HG03025 (cell line): ENCODE measurements at regions not wholly inside any gene's neighbourhood (a gene's known extent, or its start where the extent isn't known, plus 50 kb on each side); places are given as distances from the start of the nearest gene placed in this dataset.

Experiments
- ATAC-seq: cut with Tn5 transposase; IDR thresholded peaks from one replicate; pipeline ENCODE4 v1.9.1; 2021; ENCODE audit warnings: mild to moderate bottlenecking, moderate library complexity; ENCODE audit not compliant: unreplicated experiment, low FRiP score

- no peak for ATAC-seq
Observed at GRCh38 chr14:22460461-22461195, 128.4 kb downstream of the DAD1 start.

- ATAC-seq, result no peak
Observed at GRCh38 chr14:22458737-22459136, 130.3 kb downstream of the DAD1 start.

- ATAC-seq, result no peak
Observed at GRCh38 chr14:22456998-22457594, 131.9 kb downstream of the DAD1 start.

- ATAC-seq, result no peak
Observed at GRCh38 chr14:22456421-22456820, 132.6 kb downstream of the DAD1 start.

GRCh38 chr14:22452330-22452729 lies 136.7 kb downstream of the DAD1 start:
- ATAC-seq, result no peak

- ATAC-seq, result no peak
Observed at GRCh38 chr14:22450266-22450665, 138.8 kb downstream of the DAD1 start.

GRCh38 chr14:22449600-22449905 lies 139.5 kb downstream of the DAD1 start:
- ATAC-seq, result no peak

GRCh38 chr14:22448905-22449599 lies 140.0 kb downstream of the DAD1 start:
- ATAC-seq, result peak; percentile 51

- ATAC-seq, result peak; percentile 43
Observed at GRCh38 chr14:22448035-22448904, 140.8 kb downstream of the DAD1 start.

- ATAC-seq, result no peak
Observed at GRCh38 chr14:22438742-22439141, 150.3 kb downstream of the DAD1 start.

GRCh38 chr14:22434901-22435550 lies 154.0 kb downstream of the DAD1 start:
- ATAC-seq, result no peak

GRCh38 chr14:22434030-22434429 lies 155.0 kb downstream of the DAD1 start:
- no peak for ATAC-seq

GRCh38 chr14:22433069-22433468 lies 156.0 kb downstream of the DAD1 start:
- no peak for ATAC-seq

- ATAC-seq, result no peak
Observed at GRCh38 chr14:22432348-22432976, 156.6 kb downstream of the DAD1 start.

- no peak for ATAC-seq
Observed at GRCh38 chr14:22429546-22430294, 159.3 kb downstream of the DAD1 start.

GRCh38 chr14:22428700-22429291 lies 160.2 kb downstream of the DAD1 start:
- ATAC-seq, result no peak

- no peak for ATAC-seq
Observed at GRCh38 chr14:22427771-22428231, 161.2 kb downstream of the DAD1 start.

- ATAC-seq, result no peak
Observed at GRCh38 chr14:22426711-22427110, 162.3 kb downstream of the DAD1 start.

- no peak for ATAC-seq
Observed at GRCh38 chr14:22423958-22424357, 165.1 kb downstream of the DAD1 start.
